ENCODE measurements at regions not wholly inside any gene's neighbourhood (a gene's known extent, or its start where the extent isn't known, plus 50 kb on each side); places are given as distances from the start of the nearest gene placed in this dataset.

- TF ChIP-seq FOXP2 (optimal IDR thresholded peaks at IDR 0.05; ENCODE audit: control extremely low read depth, extremely low read length, insufficient read depth) (no peak), POLR2AphosphoS5 (IDR thresholded peaks at IDR 0.05; ENCODE audit: borderline replicate concordance, low read depth, low read length) (no peak), EZH2 (IDR thresholded peaks at IDR 0.05) (no peak)
These were observed 487.4 kb downstream of the TENT5A start for GRCh38 chr6:81265106-81265505.
